ENCODE measurements at regions not wholly inside any gene's neighbourhood (a gene's known extent, or its start where the extent isn't known, plus 50 kb on each side); places are given as distances from the start of the nearest gene placed in this dataset.
"Not testable (repeated sequence)": the region's sequence is repeated elsewhere in the genome, so short reads cannot be mapped to it uniquely, and the experiment has no call there.

DNA sequence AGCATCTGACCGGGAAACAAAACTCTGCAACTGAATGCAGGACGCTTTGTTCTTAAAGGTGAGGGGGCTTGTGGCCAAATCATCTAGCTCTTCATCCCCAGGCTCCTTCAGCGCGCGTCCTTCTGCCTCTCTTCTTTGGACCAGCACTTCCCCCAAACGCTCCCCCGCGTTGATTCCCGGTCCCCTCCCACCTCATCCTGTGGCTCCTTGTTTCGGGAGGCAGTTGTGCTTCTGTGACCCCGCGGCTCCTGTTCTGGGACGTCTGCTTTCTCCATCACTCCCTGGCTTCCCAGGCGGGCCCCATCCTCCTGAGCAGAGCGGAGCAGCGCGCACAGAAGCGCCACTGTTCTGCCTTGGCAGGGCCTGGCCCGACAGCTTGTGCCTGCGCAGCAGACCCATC is 109.7 kb upstream of the ZNG1E start:
- not testable (repeated sequence) for H3K4me1 ChIP-seq (ENCODE audit: control insufficient read depth in 1 of 2, insufficient read depth in 2 of 2, low read length in 2 of 2); H3K9me3 ChIP-seq (ENCODE audit: control insufficient read depth in 1 of 2, low read length in 2 of 2); H3K27me3 ChIP-seq (ENCODE audit: low read depth, low read length); H3K4me3 ChIP-seq (ENCODE audit: low read depth in 1 of 2, low read length in 2 of 2); H3K36me3 ChIP-seq (ENCODE audit: control insufficient read depth in 1 of 2, insufficient read depth in 2 of 2, low read length in 2 of 2); H3K27ac ChIP-seq (ENCODE audit: low read length)

DNA sequence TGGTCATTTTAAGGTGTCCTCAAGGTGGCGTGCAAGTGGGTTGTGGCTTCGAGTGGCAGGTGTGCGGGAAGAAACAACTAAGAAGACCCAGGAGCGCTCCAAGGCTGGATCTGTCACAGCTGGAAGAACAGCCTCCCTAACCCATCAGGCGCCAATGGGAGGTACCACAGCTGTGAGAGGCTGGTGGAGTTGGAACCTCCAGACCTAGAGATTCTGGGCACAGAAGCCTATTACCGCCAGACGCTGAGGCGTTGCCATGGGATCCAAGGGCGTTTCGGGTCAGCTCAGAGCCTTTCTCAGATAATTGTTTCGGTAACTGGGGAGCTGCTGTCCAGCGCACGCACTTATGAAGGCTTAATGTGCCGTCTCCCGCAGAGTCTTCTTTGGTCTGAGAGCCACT is 156.7 kb upstream of the ZNG1E start:
- not testable (repeated sequence) for H3K36me3 ChIP-seq (ENCODE audit: control insufficient read depth in 1 of 2, insufficient read depth in 2 of 2, low read length in 2 of 2); H3K4me1 ChIP-seq (ENCODE audit: control insufficient read depth in 1 of 2, insufficient read depth in 2 of 2, low read length in 2 of 2); H3K9me3 ChIP-seq (ENCODE audit: control insufficient read depth in 1 of 2, low read length in 2 of 2); H3K27me3 ChIP-seq (ENCODE audit: low read depth, low read length); H3K4me3 ChIP-seq (ENCODE audit: low read depth in 1 of 2, low read length in 2 of 2); H3K27ac ChIP-seq (ENCODE audit: low read length)

DNA sequence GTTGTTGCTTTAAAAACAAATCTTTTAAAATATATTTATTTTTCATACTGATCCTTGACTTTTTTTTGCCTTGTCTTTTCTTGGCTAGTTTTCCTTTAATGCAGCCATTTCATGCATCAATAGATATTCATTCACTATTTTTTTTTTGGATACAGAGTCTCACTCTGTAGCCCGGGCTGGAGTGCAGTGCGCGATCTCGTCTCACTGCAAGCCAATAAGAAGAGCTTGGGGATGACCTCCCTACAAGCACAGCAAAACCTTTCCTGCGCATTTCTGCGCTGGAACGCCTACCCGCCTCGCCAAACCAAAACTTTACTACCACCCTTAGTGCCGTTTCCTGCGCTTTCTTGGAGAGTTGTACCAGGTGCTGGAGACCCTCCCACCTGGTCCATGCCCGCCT is 161.3 kb upstream of the ZNG1E start:
- H3K4me3 ChIP-seq (ENCODE audit: low read depth in 1 of 2, low read length in 2 of 2); H3K9me3 ChIP-seq (ENCODE audit: control insufficient read depth in 1 of 2, low read length in 2 of 2); H3K36me3 ChIP-seq (ENCODE audit: control insufficient read depth in 1 of 2, insufficient read depth in 2 of 2, low read length in 2 of 2); H3K27ac ChIP-seq (ENCODE audit: low read length); H3K4me1 ChIP-seq (ENCODE audit: control insufficient read depth in 1 of 2, insufficient read depth in 2 of 2, low read length in 2 of 2); H3K27me3 ChIP-seq (ENCODE audit: low read depth, low read length): not testable (repeated sequence)

DNA sequence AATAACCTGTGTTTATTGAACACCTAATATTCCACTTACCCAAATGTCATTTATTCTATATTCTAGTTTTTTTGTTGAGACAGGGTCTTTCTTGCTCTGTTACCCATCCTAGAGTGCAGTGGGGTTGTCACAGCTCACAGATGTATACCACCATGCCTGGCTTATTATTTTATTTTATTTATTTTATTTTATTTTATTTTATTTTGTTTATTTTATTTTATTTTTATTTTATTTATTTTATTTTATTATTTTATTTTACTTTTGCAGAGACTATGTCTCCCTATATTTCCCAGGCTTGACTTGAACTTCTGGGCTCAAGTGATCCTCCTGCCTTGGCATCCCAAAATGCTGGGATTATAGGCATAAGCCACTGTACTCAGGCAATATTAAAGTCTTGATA is 167.8 kb upstream of the ZNG1E start:
- not testable (repeated sequence) for H3K9me3 ChIP-seq (ENCODE audit: control insufficient read depth in 1 of 2, low read length in 2 of 2); H3K36me3 ChIP-seq (ENCODE audit: control insufficient read depth in 1 of 2, insufficient read depth in 2 of 2, low read length in 2 of 2); H3K4me3 ChIP-seq (ENCODE audit: low read depth in 1 of 2, low read length in 2 of 2); H3K4me1 ChIP-seq (ENCODE audit: control insufficient read depth in 1 of 2, insufficient read depth in 2 of 2, low read length in 2 of 2); H3K27me3 ChIP-seq (ENCODE audit: low read depth, low read length); H3K27ac ChIP-seq (ENCODE audit: low read length)

DNA sequence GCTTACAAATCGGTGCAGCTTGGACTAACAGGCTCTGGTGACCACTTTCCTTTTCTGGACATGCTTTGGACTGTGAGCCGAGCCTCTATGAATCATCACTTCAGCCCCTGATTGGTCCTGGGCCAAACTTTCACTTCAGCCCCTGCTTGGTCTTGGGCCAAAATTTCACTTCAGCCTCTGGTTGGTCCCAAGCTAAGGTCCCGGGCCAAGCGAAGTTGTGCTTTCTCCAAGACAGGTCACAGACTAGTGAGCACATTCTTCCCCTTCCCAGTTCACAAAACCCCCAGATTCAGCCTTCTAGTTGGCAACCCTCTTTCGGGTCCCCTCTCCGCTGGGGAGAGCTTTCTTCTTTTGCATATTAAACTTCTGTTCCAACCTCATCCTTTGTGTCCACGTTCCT is 171.0 kb upstream of the ZNG1E start:
- not testable (repeated sequence) for H3K9me3 ChIP-seq (ENCODE audit: control insufficient read depth in 1 of 2, low read length in 2 of 2); H3K27ac ChIP-seq (ENCODE audit: low read length); H3K27me3 ChIP-seq (ENCODE audit: low read depth, low read length); H3K4me3 ChIP-seq (ENCODE audit: low read depth in 1 of 2, low read length in 2 of 2); H3K4me1 ChIP-seq (ENCODE audit: control insufficient read depth in 1 of 2, insufficient read depth in 2 of 2, low read length in 2 of 2); H3K36me3 ChIP-seq (ENCODE audit: control insufficient read depth in 1 of 2, insufficient read depth in 2 of 2, low read length in 2 of 2)

DNA sequence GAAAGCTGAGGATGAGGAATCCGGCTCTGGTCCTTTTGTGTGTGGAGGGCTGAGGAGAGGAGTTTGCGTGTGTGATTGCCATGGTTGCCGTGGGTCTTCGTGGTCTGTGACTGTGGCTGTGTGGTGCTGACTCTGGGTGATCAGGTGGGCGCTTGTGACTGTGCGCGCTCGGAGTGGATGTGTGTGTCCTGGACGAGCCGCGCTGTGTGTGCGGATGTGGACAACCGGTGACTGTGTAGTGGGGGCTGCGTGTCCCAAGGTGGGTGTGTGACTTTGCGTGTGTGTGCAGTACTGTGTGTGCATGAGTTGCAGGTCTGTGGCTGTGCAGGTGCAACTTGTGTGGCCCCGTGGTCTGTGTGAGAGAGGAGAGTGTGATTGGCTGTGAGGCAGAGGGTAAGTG is 172.0 kb upstream of the ZNG1E start:
- H3K4me1 ChIP-seq (ENCODE audit: control insufficient read depth in 1 of 2, insufficient read depth in 2 of 2, low read length in 2 of 2); H3K27me3 ChIP-seq (ENCODE audit: low read depth, low read length); H3K4me3 ChIP-seq (ENCODE audit: low read depth in 1 of 2, low read length in 2 of 2): not testable (repeated sequence)

DNA sequence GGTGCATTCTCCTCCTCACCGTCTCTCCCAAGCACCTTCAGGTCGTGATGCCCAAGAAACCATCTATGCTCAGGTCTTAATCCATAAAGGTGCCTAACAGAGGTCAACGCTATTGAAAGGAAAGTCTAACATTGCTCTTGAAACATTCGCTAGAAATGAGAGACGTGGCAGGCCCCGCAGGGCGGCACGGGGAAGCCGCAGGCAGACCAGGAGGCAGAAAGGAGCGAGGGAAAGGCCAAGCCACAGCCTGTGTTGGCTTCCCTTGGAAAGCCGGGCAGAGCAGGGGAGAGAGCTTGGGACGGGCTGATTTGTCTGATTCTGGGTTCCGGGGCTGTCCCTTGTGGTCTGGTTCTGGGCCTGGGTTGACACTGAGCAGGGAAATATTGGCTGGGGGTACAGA is 192.8 kb upstream of the ZNG1E start:
- H3K36me3 ChIP-seq (ENCODE audit: control insufficient read depth in 1 of 2, insufficient read depth in 2 of 2, low read length in 2 of 2); H3K27ac ChIP-seq (ENCODE audit: low read length); H3K27me3 ChIP-seq (ENCODE audit: low read depth, low read length); H3K4me1 ChIP-seq (ENCODE audit: control insufficient read depth in 1 of 2, insufficient read depth in 2 of 2, low read length in 2 of 2); H3K4me3 ChIP-seq (ENCODE audit: low read depth in 1 of 2, low read length in 2 of 2); H3K9me3 ChIP-seq (ENCODE audit: control insufficient read depth in 1 of 2, low read length in 2 of 2): not testable (repeated sequence)

More for the DNA sequence above, 172.0 kb upstream of the ZNG1E start:
- not testable (repeated sequence) for H3K27ac ChIP-seq (ENCODE audit: low read length); H3K36me3 ChIP-seq (ENCODE audit: control insufficient read depth in 1 of 2, insufficient read depth in 2 of 2, low read length in 2 of 2); H3K9me3 ChIP-seq (ENCODE audit: control insufficient read depth in 1 of 2, low read length in 2 of 2)

DNA sequence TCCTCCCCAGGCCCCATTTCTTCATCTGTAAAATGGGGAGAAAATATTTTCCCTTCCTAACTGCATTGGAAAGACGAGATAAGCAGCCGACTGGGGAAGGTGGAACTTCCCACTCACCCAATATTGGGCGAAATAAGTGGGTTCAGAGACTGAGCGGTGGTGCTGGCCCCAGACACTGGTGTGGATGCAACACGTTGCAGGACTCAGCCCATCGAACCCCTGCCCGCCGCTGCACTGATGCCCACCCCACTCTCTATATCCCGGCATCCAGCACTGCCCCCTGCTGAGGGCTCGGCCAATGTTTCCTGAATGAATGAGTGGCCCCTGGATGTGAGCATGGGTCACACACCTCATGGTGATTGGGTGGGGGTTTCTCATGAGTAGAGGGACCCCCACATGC is 194.4 kb upstream of the ZNG1E start:
- not testable (repeated sequence) for H3K4me1 ChIP-seq (ENCODE audit: control insufficient read depth in 1 of 2, insufficient read depth in 2 of 2, low read length in 2 of 2); H3K27ac ChIP-seq (ENCODE audit: low read length); H3K27me3 ChIP-seq (ENCODE audit: low read depth, low read length); H3K9me3 ChIP-seq (ENCODE audit: control insufficient read depth in 1 of 2, low read length in 2 of 2); H3K36me3 ChIP-seq (ENCODE audit: control insufficient read depth in 1 of 2, insufficient read depth in 2 of 2, low read length in 2 of 2); H3K4me3 ChIP-seq (ENCODE audit: low read depth in 1 of 2, low read length in 2 of 2)

DNA sequence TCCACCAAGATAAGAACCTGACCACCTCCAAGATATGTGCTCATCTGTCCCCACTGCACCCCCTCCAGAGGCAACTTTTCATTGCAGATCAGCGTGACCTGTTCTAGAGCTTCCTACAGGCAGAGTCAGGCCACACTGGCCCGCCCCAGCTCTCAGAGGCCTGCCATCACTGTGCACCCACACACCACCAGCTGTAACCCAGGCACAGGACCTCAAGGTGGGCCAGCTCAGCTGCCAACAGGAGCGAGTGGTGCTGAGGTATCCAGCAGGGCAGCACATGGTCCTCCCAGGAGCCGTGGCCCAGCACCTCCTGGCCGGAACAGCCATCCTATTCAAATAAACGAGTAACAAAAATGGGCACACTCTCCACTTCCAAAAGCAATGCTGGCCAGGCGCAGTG is 189.9 kb upstream of the FOXD4L5 start:
- not testable (repeated sequence) for H3K27ac ChIP-seq (ENCODE audit: low read length); H3K9me3 ChIP-seq (ENCODE audit: control insufficient read depth in 1 of 2, low read length in 2 of 2); H3K4me1 ChIP-seq (ENCODE audit: control insufficient read depth in 1 of 2, insufficient read depth in 2 of 2, low read length in 2 of 2); H3K36me3 ChIP-seq (ENCODE audit: control insufficient read depth in 1 of 2, insufficient read depth in 2 of 2, low read length in 2 of 2); H3K27me3 ChIP-seq (ENCODE audit: low read depth, low read length); H3K4me3 ChIP-seq (ENCODE audit: low read depth in 1 of 2, low read length in 2 of 2)

DNA sequence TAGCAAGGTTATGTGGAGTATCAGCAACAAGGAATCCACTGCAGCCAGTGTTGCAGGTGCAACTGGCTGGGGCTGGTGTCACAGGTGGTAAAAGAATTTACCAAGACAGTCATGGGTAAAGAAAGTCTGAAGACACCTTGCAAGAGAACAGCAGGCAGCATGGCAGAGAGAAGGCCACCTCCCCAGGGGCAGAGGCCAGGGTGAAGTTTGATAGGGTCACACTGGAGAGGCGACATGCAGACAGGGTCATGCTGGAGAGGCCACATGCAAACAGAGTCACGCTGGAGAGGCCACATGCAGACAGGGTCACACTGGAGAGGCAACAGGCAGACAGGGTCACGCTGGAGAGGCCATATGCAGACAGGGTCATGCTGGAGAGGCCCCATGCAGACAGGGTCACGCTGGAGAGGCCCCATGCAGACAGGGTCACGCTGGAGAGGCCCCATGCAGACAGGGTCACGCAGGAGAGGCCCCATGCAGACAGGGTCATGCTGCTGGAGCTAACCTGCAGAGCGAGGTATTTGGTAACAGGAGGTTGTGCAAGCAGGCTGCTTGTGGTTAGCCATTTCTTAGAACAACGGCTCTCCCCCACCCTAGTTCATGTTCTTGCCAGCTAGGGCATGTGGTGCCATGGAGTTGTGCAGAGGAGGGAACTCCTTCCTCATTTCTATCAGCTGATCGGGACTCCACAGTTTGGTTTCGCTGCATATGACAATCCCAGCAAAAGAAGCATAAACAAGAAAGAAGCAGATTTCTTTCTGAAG is 188.2 kb upstream of the FOXD4L5 start:
- H3K36me3 ChIP-seq (ENCODE audit: control insufficient read depth in 1 of 2, insufficient read depth in 2 of 2, low read length in 2 of 2); H3K27me3 ChIP-seq (ENCODE audit: low read depth, low read length); H3K4me1 ChIP-seq (ENCODE audit: control insufficient read depth in 1 of 2, insufficient read depth in 2 of 2, low read length in 2 of 2); H3K27ac ChIP-seq (ENCODE audit: low read length); H3K4me3 ChIP-seq (ENCODE audit: low read depth in 1 of 2, low read length in 2 of 2); H3K9me3 ChIP-seq (ENCODE audit: control insufficient read depth in 1 of 2, low read length in 2 of 2): not testable (repeated sequence)

DNA sequence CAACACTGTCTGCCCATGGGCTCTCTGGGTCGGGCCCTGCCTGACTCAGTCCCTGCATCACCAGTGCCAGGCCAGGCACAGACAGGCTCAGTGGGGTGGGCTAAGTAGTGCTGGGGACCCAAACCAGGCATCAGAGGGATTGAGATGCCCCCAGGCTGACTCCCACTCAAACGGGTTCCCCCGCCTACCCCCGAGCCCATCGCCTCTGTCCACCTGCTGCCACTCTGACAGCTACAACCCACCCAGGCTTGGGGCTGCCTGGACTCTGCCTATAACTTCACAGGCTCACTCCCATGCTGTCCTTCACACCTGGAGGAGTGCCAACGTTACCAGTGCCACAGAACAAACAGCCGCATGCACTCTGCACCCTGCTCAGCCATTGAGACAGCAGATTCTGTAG is 186.1 kb upstream of the FOXD4L5 start:
- H3K27me3 ChIP-seq (ENCODE audit: low read depth, low read length), result not testable (repeated sequence)

DNA sequence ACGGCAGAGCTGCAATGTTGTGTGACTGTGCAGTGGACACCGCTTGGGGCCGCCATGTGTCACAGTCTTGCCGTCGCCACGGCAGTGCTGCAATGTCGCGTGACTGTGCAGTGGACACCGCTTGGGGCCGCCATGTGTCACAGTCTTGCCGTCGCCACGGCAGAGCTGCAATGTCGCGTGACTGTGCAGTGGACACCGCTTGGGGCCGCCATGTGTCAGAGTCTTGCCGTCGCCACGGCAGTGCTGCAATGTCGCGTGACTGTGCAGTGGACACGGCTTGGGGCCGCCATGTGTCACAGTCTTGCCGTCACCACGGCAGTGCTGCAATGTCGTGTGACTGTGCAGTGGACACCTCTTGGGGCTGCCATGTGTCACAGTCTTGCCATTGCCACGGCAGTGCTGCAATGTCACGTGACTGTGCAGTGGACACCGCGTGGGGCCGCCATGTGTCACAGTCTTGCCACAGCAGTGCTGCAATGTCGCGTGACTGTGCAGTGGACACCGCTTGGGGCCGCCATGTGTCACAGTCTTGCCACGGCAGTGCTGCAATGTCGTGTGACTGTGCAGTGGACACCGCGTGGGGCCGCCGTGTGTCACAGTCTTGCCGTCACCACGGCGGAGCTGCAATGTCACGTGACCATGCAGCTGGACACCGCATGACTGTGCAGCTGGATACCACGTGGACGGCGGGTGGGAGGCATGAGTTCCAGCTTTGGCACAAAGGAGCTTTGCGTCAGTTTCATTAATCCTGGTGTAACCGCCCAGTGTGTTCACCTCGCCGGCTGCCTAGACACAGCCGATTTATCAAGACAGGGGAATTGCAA is 182.1 kb upstream of the FOXD4L5 start:
- H3K27ac ChIP-seq (ENCODE audit: low read length); H3K9me3 ChIP-seq (ENCODE audit: control insufficient read depth in 1 of 2, low read length in 2 of 2); H3K4me1 ChIP-seq (ENCODE audit: control insufficient read depth in 1 of 2, insufficient read depth in 2 of 2, low read length in 2 of 2): not testable (repeated sequence)

More for the DNA sequence above, 186.1 kb upstream of the FOXD4L5 start:
- not testable (repeated sequence) for H3K36me3 ChIP-seq (ENCODE audit: control insufficient read depth in 1 of 2, insufficient read depth in 2 of 2, low read length in 2 of 2); H3K9me3 ChIP-seq (ENCODE audit: control insufficient read depth in 1 of 2, low read length in 2 of 2); H3K4me1 ChIP-seq (ENCODE audit: control insufficient read depth in 1 of 2, insufficient read depth in 2 of 2, low read length in 2 of 2); H3K4me3 ChIP-seq (ENCODE audit: low read depth in 1 of 2, low read length in 2 of 2); H3K27ac ChIP-seq (ENCODE audit: low read length)

More for the DNA sequence above, 182.1 kb upstream of the FOXD4L5 start:
- not testable (repeated sequence) for H3K36me3 ChIP-seq (ENCODE audit: control insufficient read depth in 1 of 2, insufficient read depth in 2 of 2, low read length in 2 of 2); H3K4me3 ChIP-seq (ENCODE audit: low read depth in 1 of 2, low read length in 2 of 2); H3K27me3 ChIP-seq (ENCODE audit: low read depth, low read length)
